ENCODE measurements at regions not wholly inside any gene's neighbourhood (a gene's known extent, or its start where the extent isn't known, plus 50 kb on each side); places are given as distances from the start of the nearest gene placed in this dataset.
A peak's percentile ranks its signal among the peaks of the same experiment; 100 is the strongest.

- TF ChIP-seq CTCF (IDR thresholded peaks at IDR 0.05) (no peak), POLR2A (IDR thresholded peaks at IDR 0.05) (no peak)
- Histone ChIP-seq H3K27ac (peak overlapping the region in 1 of 2 donors; percentile 52), H3K27me3 (no peaks in the 10 kb centered on the region), H3K4me3 (no peak overlapping the region), H3K9me3 (no peaks in the 10 kb centered on the region), H3K36me3 (no peaks in the 10 kb centered on the region), H3K4me1 (peaks cover 0 to 4% of the 10 kb centered on the region in 2 donors)
- intact Hi-C loops (cut with DNase I; ENCODE audit: low total_unique reads) = no loop called here
- peak in 1 of 2 donors; percentile 48 for DNase-seq
These were observed 70.1 kb upstream of the ASB18 start for GRCh38 chr2:236334122-236334876.

GRCh38 chr2:236335696-236336574 is 71.7 kb upstream of the ASB18 start:
- H3K9me3 ChIP-seq = no peaks in the 10 kb centered on the region
- intact Hi-C loops (cut with DNase I; ENCODE audit: low total_unique reads) = no loop called here
- H3K27ac ChIP-seq = peak overlapping the region in 1 of 2 donors; percentile 35

GRCh38 chr2:236336575-236337464 is 72.6 kb upstream of the ASB18 start:
- Histone ChIP-seq H3K4me1 (peaks cover 0 to 4% of the 10 kb centered on the region in 2 donors), H3K9me3 (no peaks in the 10 kb centered on the region), H3K27ac (no peak overlapping the region), H3K36me3 (no peaks in the 10 kb centered on the region), H3K4me3 (no peak overlapping the region), H3K27me3 (no peaks in the 10 kb centered on the region)
- TF ChIP-seq POLR2A (IDR thresholded peaks at IDR 0.05) = no peak
- no peak for TF ChIP-seq CTCF (IDR thresholded peaks at IDR 0.05)
- DNase-seq = no peak
- intact Hi-C loops (cut with DNase I; ENCODE audit: low total_unique reads) = no loop called here

More at GRCh38 chr2:236335696-236336574, 71.7 kb upstream of the ASB18 start:
- no peaks in the 10 kb centered on the region for H3K27me3 ChIP-seq
- peaks cover 0 to 4% of the 10 kb centered on the region in 2 donors for H3K4me1 ChIP-seq
- H3K36me3 ChIP-seq = no peaks in the 10 kb centered on the region
- H3K4me3 ChIP-seq = no peak overlapping the region
- DNase-seq = no peak
- TF ChIP-seq CTCF (IDR thresholded peaks at IDR 0.05) (no peak), POLR2A (IDR thresholded peaks at IDR 0.05) (no peak)

- no peaks in the 10 kb centered on the region for H3K9me3 ChIP-seq
- peaks cover 0 to 4% of the 10 kb centered on the region in 2 donors for H3K4me1 ChIP-seq
- peak overlapping the region in 1 of 2 donors; percentile 29 for H3K27ac ChIP-seq
- H3K4me3 ChIP-seq = no peak overlapping the region
- no peaks in the 10 kb centered on the region for H3K27me3 ChIP-seq
- H3K36me3 ChIP-seq = no peaks in the 10 kb centered on the region
- DNase-seq = no peak
- no peak for TF ChIP-seq CTCF (IDR thresholded peaks at IDR 0.05)
- TF ChIP-seq POLR2A (IDR thresholded peaks at IDR 0.05) = no peak
- intact Hi-C loops (cut with DNase I; ENCODE audit: low total_unique reads) = no loop called here
These were observed 73.5 kb upstream of the ASB18 start for GRCh38 chr2:236337465-236338325.

Measured in uterus (tissue), 3 donors.